NT2/D1 (cell line): ENCODE measurements at regions not wholly inside any gene's neighbourhood (a gene's known extent, or its start where the extent isn't known, plus 50 kb on each side); places are given as distances from the start of the nearest gene placed in this dataset.

ENCODE experiments used
- YY1 ChIP-seq: IDR thresholded peaks from 2 replicates; pipeline ENCODE4 v1.6.1; 2011; ENCODE audit not compliant: insufficient read length, insufficient read depth
- ZNF274 ChIP-seq: IDR thresholded peaks from 2 replicates; pipeline ENCODE4 v1.6.1; 2011; ENCODE audit warnings: mild to moderate bottlenecking, low read depth, low read length

- no peak for TF ChIP-seq ZNF274
- TF ChIP-seq YY1 = no peak
Observed at GRCh38 chr5:162573758-162574157, 506.2 kb downstream of the GABRG2 start.
